OCI-LY3 (cell line): ENCODE measurements at regions not wholly inside any gene's neighbourhood (a gene's known extent, or its start where the extent isn't known, plus 50 kb on each side); places are given as distances from the start of the nearest gene placed in this dataset.

Experiments used
- EZH2phosphoT487 ChIP-seq: fragments of 200-600 bp; shearing (Covaris generic); IDR thresholded peaks from 2 replicates; pipeline ENCODE4 v1.6.1; 2018; ENCODE audit warnings: antibody characterized with exemption, mixed run types, low read depth
- TF ChIP-seq, protein P1 (sequence below): fragments of 200-600, 300-600 bp; sonication (generic); IDR thresholded peaks from 2 replicates; pipeline ENCODE4 v1.5.1; 2014; ENCODE audit warnings: antibody characterized with exemption, low read length, low read depth

DNA sequence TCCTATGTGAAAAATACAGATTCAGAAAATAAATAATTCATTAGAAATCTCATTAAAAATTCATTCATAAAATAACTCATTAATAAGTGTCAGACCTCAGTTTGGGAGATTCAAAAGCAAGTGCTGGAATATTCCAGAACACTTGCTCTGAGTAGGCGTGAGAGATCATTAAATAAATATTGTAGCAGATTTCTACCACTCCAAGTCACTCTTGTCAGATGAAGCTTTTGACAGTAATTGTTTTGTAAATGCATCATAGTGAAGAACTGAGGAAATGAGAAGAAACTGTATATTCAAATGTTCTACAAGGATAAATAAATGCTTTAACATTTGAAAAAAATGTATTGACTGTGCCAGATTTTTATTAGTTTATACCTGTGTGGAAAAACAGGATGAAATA is 1228.1 kb downstream of the SLITRK1 start:
- TF ChIP-seq, protein P1, sequence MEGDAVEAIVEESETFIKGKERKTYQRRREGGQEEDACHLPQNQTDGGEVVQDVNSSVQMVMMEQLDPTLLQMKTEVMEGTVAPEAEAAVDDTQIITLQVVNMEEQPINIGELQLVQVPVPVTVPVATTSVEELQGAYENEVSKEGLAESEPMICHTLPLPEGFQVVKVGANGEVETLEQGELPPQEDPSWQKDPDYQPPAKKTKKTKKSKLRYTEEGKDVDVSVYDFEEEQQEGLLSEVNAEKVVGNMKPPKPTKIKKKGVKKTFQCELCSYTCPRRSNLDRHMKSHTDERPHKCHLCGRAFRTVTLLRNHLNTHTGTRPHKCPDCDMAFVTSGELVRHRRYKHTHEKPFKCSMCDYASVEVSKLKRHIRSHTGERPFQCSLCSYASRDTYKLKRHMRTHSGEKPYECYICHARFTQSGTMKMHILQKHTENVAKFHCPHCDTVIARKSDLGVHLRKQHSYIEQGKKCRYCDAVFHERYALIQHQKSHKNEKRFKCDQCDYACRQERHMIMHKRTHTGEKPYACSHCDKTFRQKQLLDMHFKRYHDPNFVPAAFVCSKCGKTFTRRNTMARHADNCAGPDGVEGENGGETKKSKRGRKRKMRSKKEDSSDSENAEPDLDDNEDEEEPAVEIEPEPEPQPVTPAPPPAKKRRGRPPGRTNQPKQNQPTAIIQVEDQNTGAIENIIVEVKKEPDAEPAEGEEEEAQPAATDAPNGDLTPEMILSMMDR: no peak
- no peak for TF ChIP-seq EZH2phosphoT487
